ENCODE measurements at regions not wholly inside any gene's neighbourhood (a gene's known extent, or its start where the extent isn't known, plus 50 kb on each side); places are given as distances from the start of the nearest gene placed in this dataset.
"Not testable (repeated sequence)": the region's sequence is repeated elsewhere in the genome, so short reads cannot be mapped to it uniquely, and the experiment has no call there.

GRCh38 chr4:28822163-28822562, 1898.0 kb upstream of the PCDH7 start:
- DNase-seq (ENCODE audit: low spot score) = no peak

- DNase-seq (ENCODE audit: low spot score) = no peak
Observed at GRCh38 chr4:28827866-28828265, 1892.3 kb upstream of the PCDH7 start.

- no peak for DNase-seq (ENCODE audit: low spot score)
Observed at GRCh38 chr4:28831867-28832266, 1888.3 kb upstream of the PCDH7 start.

GRCh38 chr4:28832444-28832843, 1887.7 kb upstream of the PCDH7 start:
- DNase-seq (ENCODE audit: low spot score) = no peak

DNA sequence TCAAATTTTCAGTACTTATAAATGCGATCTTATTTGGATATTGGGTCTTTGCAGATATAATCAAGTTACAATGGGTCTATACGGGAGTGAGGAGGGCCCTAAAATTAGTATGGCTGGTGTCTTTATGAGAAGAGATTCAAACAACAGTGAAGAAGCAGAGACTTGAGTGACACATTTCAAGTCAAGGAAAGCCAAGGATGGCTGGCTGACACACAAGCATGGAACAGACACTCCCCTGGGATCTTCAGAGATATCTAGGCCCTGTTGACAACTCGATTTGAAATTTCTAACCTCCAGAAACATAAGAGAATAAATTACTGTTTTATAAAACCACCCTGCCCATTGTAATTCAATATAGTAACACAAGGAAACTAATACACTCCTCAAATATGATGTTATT, 1886.0 kb upstream of the PCDH7 start:
- no peak for DNase-seq (ENCODE audit: low spot score)

DNA sequence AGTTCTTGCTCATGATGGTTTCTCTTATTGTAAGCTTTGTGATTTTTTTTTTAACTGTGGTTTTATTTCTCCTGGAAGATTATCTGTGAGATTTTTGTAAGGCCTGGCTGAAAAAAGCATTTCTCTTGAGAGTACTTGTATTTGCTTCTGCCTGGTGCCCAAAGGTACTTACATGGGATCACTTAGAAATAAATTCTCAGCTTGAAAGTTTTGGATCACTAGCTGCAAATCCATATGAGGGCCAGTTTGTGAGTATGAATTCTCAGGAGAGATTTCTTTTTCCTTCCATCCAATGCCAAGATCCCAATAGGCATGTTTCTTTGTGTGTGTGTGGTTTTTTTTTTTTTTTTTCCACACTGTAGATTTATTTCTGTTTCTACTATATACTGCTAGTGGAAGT, 1884.7 kb upstream of the PCDH7 start:
- DNase-seq (ENCODE audit: low spot score) = no peak

DNA sequence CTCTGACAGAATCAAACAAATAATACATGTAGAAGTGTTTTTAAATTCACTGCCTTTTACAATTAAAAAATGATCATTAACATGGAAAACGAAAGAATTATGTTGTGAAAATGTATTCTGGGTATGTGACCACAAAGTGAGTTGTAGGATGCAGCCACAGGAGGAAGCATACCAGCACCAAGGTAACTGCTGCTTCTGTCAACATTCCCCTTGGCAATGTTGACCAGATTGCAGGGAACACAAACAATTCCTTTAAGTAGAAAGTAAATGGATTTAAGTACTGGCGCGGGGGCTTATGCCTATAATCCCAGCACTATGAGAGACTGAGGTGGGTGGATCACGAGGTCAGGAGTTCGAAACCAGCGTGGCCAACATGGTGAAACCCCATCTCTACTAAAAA, 1877.9 kb upstream of the PCDH7 start:
- DNase-seq (ENCODE audit: low spot score) = no peak

- DNase-seq (ENCODE audit: low spot score) = no peak
Observed at GRCh38 chr4:28845158-28845557, 1875.0 kb upstream of the PCDH7 start.

- not testable (repeated sequence) for DNase-seq (ENCODE audit: low spot score)
Observed at GRCh38 chr4:28857028-28857427, 1863.1 kb upstream of the PCDH7 start.

DNA sequence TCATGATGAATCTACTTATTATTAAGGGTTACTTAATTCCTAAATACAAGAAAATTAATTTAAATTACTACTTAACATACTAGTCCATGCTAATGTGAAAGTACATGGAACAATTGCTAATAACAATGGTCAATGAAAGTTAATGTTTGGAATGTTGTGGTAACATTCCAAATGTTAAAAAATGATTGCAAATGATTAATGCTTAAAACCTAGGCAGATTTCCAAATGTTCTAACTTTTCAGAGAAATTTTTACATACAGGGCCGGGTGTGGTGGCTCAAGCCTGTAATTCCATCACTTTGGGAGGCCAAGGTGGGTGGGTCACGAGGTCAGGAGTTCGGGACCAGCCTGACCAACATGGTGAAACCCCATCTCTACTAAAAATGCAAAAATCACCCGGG, 1851.3 kb upstream of the PCDH7 start:
- DNase-seq (ENCODE audit: low spot score) = no peak

GRCh38 chr4:28879178-28879577, 1841.0 kb upstream of the PCDH7 start:
- no peak for DNase-seq (ENCODE audit: low spot score)

DNA sequence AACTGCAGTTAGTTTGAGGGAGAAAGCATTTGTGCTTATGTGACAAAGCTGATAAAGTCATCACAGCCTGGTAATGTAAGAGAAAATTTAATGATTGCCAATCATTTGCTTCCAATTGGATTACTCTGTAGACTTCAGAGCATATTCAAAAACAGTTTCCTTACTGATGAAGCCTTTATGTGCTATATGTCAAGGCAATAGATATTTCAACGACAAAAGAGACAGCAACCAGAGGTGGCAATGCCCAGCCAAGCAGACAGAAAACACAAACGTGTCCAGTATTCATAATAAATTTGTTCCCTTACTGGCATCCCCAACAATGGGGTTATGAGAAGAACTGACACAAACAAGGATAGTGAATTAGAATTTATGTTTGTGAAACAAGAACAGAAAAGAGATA, 1840.3 kb upstream of the PCDH7 start:
- no peak for DNase-seq (ENCODE audit: low spot score)

GRCh38 chr4:28883211-28883610, 1837.0 kb upstream of the PCDH7 start:
- no peak for DNase-seq (ENCODE audit: low spot score)

- no peak for DNase-seq (ENCODE audit: low spot score)
Observed at GRCh38 chr4:28886934-28887333, 1833.2 kb upstream of the PCDH7 start.

DNA sequence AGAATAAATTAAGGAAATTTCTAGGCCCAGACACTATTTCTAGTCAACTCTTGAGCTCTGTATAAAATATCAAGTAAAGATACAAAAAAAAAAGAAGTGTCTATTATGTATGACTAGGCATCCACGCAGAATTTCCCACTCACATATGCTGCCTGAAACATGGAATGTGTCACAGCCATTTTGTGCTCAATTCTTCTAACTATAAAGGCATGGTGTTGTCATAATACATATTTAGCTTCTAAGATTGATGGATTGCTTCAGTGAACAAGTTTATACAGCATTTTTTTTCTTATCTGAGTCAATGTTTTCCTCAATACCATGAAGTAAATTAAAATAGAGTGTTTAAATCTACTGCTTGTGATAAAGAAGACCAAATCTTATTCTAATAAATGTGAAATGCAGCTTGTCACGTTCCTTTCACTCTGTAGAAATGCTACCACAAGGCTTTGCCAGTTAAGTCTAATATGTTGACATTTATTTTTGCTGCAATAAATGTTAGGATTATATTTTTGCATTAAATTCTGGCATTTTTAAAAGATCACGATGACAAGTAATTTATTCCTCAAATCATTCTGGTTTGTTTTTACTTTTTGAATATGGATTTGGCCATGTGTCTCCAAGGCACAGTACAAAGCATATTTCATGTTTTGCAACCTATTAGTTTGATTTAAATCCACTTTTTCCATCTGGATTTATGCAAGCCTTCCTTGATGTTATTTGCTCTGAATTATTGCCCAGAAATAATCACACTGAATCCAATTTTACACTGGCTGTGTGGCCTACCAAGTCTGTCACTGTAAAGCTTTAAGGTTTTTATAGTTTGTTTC, 1829.0 kb upstream of the PCDH7 start:
- DNase-seq (ENCODE audit: low spot score) = no peak

GRCh38 chr4:28913466-28913865, 1806.7 kb upstream of the PCDH7 start:
- DNase-seq (ENCODE audit: low spot score) = no peak

GRCh38 chr4:28916585-28916984, 1803.6 kb upstream of the PCDH7 start:
- no peak for DNase-seq (ENCODE audit: low spot score)

- no peak for DNase-seq (ENCODE audit: low spot score)
Observed at GRCh38 chr4:28918871-28919270, 1801.3 kb upstream of the PCDH7 start.

GRCh38 chr4:28921886-28922285, 1798.3 kb upstream of the PCDH7 start:
- DNase-seq (ENCODE audit: low spot score) = no peak

DNA sequence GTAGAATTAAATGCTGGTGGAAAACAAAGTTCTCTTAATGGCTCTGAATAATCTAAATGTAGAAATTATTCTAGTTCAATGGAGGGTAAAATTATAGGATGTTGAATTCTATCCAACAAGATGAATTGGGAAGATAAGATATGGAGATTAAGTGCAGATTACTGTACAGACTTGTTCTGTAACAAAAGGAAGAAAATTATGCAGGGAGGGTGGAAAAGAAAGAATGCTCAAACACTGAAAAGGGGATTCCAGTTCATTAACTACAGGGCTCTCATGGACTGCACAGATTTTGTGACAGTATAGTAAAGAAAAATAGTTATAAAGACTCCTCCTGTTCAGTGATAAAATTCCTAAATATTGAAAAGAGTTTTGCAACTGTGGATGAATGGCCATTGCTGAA, 1794.0 kb upstream of the PCDH7 start:
- no peak for DNase-seq (ENCODE audit: low spot score)

DNA sequence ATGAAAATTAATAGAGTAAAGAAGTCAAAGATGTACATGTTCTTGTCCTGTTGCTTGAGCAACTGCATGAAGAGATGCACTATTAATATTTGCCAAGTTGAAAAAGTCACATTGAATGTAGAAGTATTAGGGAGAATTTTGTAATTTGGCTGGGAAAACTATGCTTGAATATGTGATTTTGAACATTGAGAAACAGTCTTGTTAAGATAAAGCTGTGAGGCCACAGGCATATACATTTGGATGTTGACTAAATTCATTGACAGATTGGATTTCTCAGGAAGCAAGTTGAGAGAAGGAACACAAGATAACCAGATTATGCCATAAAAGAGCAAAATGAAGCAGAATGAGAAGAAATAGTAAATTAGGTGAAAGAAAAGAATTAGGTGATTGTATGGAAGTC, 1777.5 kb upstream of the PCDH7 start:
- no peak for DNase-seq (ENCODE audit: low spot score)

DNA sequence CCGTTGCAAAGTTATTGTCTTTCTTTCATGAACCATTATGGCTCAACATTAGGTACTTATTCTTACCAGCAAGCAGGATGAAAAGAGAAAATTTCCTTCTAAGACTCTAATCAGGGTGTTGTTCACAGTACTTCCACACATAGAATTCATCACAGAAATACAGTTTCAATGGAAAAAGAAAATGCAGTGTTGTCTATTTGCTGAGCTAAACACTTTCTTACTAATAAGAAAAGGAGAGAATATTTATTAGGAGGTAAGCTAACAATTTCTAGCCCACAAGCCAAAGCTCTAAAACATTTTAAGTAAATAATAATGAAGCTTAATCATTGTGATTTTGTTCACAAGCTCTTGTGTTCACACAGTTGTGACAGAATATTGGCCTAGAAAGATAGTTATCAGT, 1772.8 kb upstream of the PCDH7 start:
- no peak for DNase-seq (ENCODE audit: low spot score)

DNA sequence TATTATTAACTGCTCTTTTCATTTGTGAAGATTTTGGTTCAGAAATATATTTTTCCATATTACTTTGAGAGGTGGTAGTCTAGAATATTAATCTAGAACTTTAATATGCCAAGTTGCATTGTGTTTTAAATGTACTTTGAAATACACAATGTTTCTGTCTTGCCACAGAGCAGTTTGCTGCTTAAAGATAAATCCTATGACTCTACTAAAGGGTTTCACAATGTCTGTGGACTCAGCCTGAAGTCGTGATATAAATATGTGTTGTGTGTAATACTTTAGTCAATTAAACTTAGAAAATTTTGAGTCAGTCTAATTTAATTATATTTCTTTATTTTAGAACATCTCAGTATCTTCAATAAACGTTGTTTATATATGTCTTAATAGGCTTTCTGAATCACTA, 1771.7 kb upstream of the PCDH7 start:
- DNase-seq (ENCODE audit: low spot score) = no peak

- no peak for DNase-seq (ENCODE audit: low spot score)
Observed at GRCh38 chr4:28966982-28967381, 1753.2 kb upstream of the PCDH7 start.
